Astrocyte of the spinal cord (primary cell): ENCODE measurements at regions not wholly inside any gene's neighbourhood (a gene's known extent, or its start where the extent isn't known, plus 50 kb on each side); places are given as distances from the start of the nearest gene placed in this dataset.

ENCODE experiments used
- DNase-seq: peaks from one replicate; pipeline ENCODE4 v3.0.0; 2011; ENCODE audit warnings: low read depth, low spot score
- H3K4me3 ChIP-seq: 2 replicates; pipeline ENCODE4 v1.5.1; 2011; ENCODE audit warnings: low read depth, mild to moderate bottlenecking, low read length, moderate library complexity
- in situ Hi-C: cut with HindIII; loops from 2 replicates; pipeline ENCODE4 v1.10.0; 2017; ENCODE audit warnings: low sequenced_read_pairs
- TF ChIP-seq, protein P1 (sequence below): IDR thresholded peaks from 2 replicates; pipeline ENCODE4 v1.5.1; 2012; ENCODE audit warnings: low read depth, mild to moderate bottlenecking, low read length, inconsistent platforms

DNA sequence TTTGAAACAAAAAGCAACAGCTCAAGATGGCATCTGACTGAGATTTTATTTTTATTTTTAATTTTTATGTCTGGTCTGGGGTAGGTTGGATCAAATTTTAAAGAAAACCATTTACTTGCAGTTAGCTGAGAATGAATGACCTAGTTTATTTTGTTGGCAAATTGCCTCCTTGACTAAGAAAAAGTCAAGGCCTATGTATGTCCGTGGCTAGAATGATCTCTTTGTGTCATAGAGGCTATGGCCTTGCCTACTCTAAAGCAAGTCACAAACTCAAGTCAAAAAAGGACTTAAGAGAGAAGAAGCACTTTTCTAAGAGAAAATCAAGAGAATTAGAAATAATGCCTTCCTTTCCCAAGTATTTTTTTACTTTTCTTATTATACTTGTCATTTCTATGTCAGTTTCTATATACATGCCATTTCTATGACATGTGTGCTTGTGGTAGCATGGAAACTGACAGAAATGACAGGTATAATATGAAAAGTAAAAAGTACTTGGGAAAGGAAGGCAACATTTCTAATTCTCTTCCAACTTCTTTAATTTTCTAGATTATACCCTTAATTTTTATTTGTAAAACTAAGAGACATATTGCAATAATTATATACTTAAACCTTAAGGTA, 136.7 kb downstream of the CENPF start:
- H3K4me3 ChIP-seq: no peak overlapping the region
- DNase-seq: no peak
- TF ChIP-seq, protein P1, sequence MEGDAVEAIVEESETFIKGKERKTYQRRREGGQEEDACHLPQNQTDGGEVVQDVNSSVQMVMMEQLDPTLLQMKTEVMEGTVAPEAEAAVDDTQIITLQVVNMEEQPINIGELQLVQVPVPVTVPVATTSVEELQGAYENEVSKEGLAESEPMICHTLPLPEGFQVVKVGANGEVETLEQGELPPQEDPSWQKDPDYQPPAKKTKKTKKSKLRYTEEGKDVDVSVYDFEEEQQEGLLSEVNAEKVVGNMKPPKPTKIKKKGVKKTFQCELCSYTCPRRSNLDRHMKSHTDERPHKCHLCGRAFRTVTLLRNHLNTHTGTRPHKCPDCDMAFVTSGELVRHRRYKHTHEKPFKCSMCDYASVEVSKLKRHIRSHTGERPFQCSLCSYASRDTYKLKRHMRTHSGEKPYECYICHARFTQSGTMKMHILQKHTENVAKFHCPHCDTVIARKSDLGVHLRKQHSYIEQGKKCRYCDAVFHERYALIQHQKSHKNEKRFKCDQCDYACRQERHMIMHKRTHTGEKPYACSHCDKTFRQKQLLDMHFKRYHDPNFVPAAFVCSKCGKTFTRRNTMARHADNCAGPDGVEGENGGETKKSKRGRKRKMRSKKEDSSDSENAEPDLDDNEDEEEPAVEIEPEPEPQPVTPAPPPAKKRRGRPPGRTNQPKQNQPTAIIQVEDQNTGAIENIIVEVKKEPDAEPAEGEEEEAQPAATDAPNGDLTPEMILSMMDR: no peak
- in situ Hi-C loops: no loop called here

DNA sequence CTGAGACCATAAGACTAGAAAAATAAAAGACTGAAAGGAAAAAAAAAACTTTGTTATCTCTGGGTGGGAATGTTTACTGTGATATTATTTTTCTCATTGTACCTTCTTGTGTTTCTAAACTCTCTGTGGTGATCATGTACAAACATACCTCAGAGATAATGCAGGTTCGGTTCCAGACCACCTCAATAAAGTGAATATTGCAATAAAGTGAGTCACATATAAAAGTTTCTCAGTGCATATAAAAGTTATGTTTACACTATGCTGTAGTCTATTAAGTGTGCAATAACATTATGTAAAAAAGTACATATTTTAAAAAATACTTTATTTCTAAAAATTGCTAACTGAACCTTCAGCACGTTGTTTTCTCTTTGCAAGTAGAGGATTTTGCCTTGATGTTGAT, 137.5 kb downstream of the CENPF start:
- TF ChIP-seq, protein P1: no peak
- no peak for DNase-seq
- in situ Hi-C loops: no loop called here
- H3K4me3 ChIP-seq: no peak overlapping the region

DNA sequence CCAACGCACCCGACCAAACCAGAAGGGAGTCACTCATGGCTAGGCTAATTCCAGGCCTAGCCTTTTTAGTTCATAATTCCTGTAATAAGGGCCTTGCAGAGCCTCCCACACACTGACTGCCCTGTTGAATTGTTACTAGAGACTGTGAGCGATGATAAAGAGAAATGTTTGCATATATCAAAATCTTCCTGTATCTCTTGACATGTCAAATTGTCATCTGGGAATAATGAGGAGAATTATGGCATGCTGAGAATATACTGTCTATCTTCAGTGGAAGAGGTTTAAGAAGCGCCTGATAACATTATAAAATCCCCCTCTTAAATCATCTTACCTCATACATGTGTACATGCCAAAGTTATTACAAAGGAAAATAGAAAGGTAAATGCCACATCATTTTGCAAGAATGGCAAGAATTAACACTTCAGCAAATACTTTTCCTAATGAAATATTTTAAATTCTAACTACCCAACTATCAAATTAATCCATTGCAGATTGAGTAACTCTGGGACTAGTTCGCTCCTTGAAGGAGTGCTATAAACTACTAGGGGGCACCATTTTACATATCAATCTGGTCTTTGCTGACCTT, 144.1 kb downstream of the CENPF start:
- no peak overlapping the region for H3K4me3 ChIP-seq
- in situ Hi-C loops: no loop called here
- DNase-seq: no peak
- TF ChIP-seq, protein P1: no peak

DNA sequence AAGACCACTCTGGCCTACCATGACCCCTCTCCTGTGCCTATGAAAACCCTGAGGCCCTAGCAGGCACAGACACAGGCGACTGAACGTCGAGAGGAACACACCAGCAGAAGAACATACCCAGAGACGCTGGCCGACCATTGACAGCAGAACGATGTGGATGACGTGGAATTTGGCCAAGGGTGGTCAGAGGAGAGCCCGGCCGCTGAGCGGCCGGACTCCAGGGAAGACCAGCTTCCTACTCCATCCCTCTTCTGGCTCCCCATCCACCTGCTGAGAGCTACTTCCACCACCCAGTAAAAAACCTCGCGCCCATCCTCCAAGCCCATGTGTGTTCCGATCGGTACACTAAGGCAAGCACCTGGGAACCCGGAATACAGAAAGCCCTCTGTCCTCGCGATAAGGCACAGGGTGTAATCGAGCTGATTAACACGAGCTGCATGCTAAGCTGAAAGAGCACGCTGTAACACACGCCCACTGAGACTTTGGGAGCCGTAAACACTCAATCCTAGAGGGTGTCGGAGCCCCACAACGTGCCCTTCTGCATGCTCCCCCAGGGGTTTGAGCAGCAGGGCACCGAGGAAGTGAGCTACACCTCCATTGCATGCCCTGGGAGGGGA, 150.3 kb downstream of the CENPF start:
- no peak overlapping the region for H3K4me3 ChIP-seq
- TF ChIP-seq, protein P1: no peak
- in situ Hi-C loops: no loop called here
- DNase-seq: no peak

DNA sequence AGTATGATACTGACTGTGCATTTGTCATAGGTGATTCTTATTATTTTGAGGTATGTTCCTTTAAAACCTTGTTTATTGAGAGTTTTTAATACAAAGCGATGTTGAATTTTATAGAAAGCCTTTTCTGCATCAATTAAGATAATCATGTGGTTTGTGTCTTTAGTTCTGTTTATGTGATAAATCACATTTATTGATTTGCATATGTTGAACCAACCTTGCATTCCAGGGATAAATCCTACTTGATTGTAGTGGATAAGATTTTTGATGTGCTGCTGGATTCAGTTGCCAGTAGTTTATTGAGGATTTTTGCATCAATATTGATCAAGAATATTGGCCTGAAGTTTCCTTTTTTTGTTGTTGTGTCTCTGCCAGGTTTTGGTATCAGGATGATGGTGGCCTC, 158.0 kb downstream of the CENPF start:
- TF ChIP-seq, protein P1: no peak
- no peak for DNase-seq
- H3K4me3 ChIP-seq: no peak overlapping the region
- in situ Hi-C loops: no loop called here

DNA sequence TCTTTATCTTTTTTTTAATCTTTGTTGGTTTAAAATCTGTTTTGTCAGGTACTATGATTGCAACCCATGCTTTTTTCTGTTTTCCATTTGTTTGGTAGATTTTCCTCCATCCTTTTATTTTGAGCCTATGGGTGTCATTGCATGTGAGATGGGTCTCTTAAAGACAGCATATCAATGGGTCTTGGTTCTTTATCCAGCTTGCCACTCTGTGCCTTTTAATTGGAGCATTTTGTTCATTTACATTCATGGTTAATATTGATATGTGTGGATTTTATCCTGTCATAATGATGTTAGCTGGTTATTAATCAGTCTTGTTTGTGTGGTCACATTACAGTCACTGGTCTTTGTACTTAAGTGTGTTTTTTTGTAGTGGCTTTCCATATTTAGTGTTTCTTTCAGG, 159.9 kb downstream of the CENPF start:
- TF ChIP-seq, protein P1: no peak
- in situ Hi-C loops: no loop called here
- no peak for DNase-seq

More for the DNA sequence above, 159.9 kb downstream of the CENPF start:
- H3K4me3 ChIP-seq: no peak overlapping the region
